SKM-1 treated with dmso at 0.1 percent for 144 hours (cell line): ENCODE measurements at regions not wholly inside any gene's neighbourhood (a gene's known extent, or its start where the extent isn't known, plus 50 kb on each side); places are given as distances from the start of the nearest gene placed in this dataset.

Experiments used
- DNase-seq: peaks from one replicate; lab custom pipeline; 2025; ENCODE audit not compliant: unreplicated experiment; lab: John Stamatoyannopoulos, UW

- no peak for DNase-seq
Measured at GRCh38 chr13:87078947-87079795, 592.0 kb upstream of the SLITRK5 start.

GRCh38 chr13:87080100-87080779 is 590.9 kb upstream of the SLITRK5 start:
- DNase-seq = no peak

DNA sequence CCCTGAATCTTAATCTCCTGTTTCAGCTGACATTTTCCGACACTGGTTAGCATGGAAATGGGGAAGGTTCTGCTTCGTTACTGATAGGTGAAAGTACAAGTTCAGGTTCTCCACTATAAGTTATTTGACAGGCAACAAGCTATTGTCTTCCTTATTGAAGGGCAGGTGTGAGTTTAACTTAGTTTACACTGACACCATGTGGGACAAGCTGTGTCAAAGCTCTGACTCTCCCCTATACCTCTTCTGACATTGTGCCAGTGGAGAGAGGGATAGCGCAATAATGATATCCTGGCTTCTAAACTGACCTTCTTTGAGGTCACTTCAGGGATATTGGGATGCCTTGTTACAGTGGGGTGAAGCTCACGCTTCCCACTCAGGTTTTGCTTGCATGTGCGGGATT is 587.0 kb upstream of the SLITRK5 start:
- no peak for DNase-seq

DNA sequence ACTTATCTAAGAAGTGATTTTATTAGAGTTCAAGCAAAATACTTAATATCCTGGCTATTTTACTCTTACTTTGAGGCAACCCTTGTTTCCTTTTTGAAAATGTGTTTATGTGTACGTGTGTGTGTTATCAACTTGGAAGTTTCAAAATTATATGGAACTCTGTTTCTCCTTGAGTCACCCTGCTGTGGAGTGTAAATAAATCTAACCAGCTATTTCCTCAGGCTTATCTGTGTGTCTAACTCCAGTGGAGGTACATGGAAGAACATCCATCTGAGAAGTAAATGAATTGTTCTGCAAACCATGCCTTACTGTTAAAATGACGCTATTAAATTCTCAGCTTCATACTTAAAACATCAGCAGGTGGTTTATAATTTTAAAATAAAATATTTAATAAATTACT is 583.4 kb upstream of the SLITRK5 start:
- no peak for DNase-seq

- DNase-seq = no peak
Measured at GRCh38 chr13:87089391-87089790, 581.8 kb upstream of the SLITRK5 start.

GRCh38 chr13:87093399-87093798 is 577.8 kb upstream of the SLITRK5 start:
- no peak for DNase-seq

DNA sequence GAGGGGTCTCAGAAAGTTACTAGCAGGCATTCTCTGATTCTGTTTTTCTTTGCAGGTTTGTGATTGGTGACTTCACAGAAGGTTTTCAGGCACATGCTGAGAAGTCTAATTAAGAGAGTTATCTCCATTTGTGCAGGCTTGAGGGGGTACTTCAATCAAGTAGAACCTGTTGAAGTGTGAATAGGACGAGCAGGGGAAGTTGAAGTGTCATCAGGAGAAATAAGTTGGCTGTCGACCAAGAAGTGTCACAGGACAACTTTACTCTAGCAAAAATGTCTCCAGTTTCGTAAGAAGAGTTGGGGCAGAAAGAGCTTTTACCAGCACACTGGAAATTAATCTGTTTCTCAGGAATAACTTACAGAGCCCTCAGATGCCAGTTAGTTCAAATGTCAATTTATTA is 576.5 kb upstream of the SLITRK5 start:
- peak; percentile 8 for DNase-seq

DNA sequence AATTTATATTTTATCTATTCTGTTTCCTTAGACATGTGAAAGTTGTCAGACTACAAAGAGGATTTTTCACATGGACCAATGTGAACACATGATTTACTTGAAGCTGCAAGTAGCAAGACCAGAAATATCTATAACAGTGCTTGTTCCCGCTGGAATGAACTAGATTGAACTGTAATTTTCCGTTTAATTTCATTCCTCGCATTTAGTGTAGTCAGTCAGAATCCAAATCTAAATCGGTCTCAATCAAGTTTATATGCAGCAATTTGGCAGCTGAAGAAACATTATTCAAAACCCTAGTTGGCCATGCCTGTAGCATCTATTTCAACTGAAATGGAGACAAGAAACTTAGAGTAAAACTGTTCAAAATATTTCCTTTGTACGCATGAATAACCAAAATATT is 570.7 kb upstream of the SLITRK5 start:
- no peak for DNase-seq

GRCh38 chr13:87107651-87108050 is 563.5 kb upstream of the SLITRK5 start:
- DNase-seq = no peak

GRCh38 chr13:87120476-87120875 is 550.7 kb upstream of the SLITRK5 start:
- no peak for DNase-seq

DNA sequence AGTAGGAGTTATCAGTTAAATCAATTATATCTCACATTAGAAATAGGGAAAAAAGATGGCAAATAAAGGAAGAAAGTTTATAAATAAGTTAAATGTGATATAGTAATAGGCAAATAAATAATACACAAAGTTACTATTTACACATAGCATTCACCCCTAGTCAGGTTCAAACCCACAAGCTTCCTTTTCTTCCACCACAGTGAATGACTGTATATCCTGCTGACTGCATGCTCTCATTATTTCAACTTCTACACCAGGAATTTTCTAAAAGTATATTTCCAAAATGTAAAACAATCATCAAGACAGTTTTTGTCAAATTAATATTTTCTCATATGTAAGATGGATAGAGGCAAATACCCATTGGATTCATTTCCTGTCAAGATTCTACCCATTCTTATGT is 548.6 kb upstream of the SLITRK5 start:
- peak; percentile 9 for DNase-seq

DNA sequence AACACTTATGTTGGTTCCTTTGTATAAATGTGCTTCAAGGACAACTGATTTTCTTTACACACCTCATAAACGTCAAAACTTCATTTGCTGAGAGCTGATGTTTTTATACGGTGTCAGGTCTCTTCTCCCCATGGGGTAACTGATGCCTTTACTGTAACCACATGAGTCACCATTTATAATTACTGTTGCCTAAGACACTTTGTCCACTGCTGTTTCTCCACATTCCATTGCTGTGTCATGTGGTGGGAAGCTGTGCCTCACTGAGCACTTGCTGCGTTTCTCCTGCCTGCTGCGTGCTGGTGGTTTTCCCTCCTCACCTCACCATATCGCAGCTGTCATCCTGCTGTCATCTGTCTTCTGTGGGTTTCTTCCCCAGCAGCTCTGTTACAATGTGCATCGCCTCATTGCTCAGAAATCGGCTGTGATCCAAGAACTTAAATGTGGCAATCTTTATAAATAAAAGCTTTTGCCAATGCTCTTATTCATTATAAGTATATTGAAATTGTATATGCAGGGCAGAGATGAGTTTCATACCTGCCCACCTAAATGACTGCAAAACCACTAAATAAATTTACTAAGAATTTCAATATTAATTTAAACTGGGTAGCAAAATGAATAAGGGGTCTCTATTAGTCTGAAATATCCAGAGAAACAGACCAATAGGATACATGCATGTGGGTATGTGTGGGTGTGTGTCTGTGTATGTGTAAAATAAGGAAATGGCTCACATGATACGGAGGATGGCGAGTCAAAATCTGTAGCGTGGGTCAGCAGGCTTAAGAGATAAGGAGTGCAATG is 547.0 kb upstream of the SLITRK5 start:
- DNase-seq = peak; percentile 95

- no peak for DNase-seq
Measured at GRCh38 chr13:87124785-87125074, 546.4 kb upstream of the SLITRK5 start.

- peak; percentile 26 for DNase-seq
Measured at GRCh38 chr13:87128036-87128435, 543.1 kb upstream of the SLITRK5 start.

GRCh38 chr13:87128491-87128890 is 542.7 kb upstream of the SLITRK5 start:
- DNase-seq = no peak

- DNase-seq = no peak
Measured at GRCh38 chr13:87129602-87130300, 541.4 kb upstream of the SLITRK5 start.

DNA sequence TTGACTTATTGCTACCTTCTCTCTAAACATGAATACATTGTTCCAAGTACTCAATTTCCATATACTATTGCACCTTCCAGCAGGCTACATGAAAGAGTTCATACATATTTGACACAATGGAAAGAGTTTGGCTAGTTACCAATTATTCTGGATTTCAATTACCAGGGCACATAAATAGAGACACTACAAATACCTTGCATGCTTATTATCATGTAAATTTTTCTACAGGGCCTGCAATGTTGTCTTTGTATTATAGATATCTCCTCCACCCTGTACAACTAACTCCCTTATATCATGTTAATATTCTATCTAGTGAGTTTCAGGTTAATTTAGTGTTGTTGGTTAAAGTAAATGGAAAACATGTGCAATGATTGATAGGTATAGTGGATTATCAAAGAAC is 540.7 kb upstream of the SLITRK5 start:
- no peak for DNase-seq

- DNase-seq = no peak
Measured at GRCh38 chr13:87131611-87132010, 539.6 kb upstream of the SLITRK5 start.

DNA sequence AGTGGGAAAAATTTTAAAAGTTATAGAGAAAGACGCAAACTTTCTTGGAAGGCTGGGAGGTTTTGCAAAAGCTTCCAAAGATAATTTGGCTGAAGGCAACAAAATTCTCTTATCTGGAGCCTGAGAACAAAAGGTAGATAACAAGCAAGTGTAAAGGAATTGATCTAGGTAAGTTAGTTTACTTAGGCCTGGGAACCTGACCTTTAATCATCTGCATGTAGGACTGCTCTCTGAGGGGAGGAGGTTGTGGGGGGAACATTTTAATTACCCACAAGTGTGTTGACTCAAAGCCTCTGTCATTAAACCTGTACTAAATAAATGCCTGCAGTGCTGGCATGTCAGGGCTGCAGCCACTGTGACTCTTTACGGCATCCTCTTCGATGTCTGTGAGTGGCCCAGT is 532.3 kb upstream of the SLITRK5 start:
- no peak for DNase-seq

DNA sequence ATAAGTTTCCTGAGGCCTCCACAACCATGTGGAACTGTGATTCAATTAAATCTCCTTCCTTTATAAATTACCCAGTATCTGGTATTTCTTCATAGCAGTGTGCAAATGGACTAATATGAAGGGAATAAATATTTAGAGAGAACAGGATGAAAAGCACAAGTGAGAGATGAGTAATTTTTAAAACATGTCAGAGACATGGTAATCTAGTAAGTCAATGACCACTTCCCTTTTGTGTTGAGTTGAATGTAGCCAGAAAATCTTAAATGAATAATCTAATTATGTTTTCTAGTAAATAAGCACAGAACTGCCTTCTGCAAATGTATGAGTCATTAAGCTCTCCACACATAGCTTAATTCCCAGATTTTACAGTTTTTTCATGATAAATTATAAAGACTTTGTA is 524.1 kb upstream of the SLITRK5 start:
- DNase-seq = no peak

- no peak for DNase-seq
Measured at GRCh38 chr13:87153371-87153770, 517.8 kb upstream of the SLITRK5 start.
